GM19395 (cell line): ENCODE measurements at regions not wholly inside any gene's neighbourhood (a gene's known extent, or its start where the extent isn't known, plus 50 kb on each side); places are given as distances from the start of the nearest gene placed in this dataset.

Experiments
- ATAC-seq: cut with Tn5 transposase; IDR thresholded peaks from one replicate; pipeline ENCODE4 v1.9.1; 2021; ENCODE audit warnings: mild to moderate bottlenecking, moderate library complexity; ENCODE audit not compliant: unreplicated experiment

DNA sequence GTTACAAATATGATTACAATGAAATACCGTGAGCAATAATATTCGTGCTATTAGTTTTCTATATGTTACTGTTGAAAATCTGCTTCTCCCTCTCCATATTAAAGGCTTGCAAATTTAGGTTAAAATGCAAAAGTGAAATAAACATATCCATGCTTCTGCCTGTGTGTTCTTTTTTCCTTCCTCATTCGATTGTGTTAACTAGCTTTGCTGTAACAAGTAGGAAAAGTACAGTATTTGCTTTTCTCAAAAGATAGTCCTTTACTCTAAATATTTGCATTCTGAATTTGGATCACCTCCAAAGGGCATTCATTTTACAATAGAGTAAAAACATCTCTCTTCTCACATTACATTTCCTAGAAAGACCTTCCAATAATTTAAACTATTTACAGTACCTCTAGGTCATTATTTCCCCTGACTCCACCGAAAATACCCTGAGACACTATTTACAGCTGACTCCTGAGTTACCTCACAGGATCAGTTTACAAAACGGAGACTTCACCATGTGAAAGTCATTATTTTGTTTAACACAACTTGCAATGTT lies 835.0 kb upstream of the FANCL start:
- ATAC-seq: no peak

DNA sequence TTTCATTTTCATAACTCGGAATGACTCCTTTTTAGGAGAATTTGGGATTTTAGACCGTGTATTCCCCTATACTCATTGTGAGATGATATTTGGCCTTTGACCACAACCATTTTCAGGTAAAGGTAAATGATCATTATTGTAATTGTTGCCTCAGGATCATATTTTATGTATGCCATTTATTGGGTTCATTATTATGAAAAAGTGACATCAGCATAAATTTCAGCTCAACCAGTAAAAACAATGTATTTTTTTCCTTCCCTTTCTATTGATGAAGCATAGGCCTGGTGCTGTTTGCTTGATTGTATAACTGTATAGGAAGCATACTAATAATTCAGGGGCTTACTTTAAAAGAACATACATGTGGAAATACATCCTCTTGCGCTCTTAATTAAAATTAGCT lies 832.9 kb upstream of the FANCL start:
- no peak for ATAC-seq

DNA sequence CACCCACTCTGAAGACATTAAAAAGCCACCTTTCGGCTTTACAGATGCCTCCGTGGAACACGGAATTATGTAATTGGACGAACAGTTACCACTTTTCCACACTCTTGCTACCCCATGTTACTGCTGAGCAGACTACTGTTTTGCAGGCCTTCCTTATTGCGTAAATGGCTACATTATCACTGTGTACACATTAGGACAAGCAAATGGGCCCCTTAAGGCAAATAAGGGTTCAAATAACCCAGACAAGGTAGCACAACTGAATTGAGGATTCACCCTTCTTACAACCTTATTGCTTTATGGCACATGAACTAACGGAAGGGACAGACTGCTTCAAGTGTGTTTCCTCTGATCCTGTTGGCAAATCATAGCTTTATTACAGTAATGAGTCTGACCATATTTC lies 832.2 kb upstream of the FANCL start:
- ATAC-seq: no peak

DNA sequence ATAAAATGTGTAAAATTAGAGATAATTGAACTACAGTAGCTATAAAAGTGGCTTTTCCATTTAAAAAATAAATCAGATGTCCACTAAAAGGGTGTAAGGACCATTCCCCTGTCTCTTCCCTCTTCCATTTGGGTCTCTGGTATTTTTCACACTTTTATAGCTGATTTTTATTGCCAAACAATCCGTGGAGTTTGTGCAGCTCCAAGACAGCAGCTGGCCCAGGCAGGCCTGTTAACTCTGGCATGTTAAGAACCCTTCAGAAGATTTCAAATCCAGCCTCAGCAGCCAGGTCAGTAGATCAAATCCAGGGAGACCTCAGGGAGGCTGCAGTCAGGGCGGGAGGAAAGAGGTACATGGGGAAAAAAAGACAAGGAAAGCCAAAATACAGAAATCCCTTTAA lies 827.1 kb upstream of the FANCL start:
- ATAC-seq: no peak

DNA sequence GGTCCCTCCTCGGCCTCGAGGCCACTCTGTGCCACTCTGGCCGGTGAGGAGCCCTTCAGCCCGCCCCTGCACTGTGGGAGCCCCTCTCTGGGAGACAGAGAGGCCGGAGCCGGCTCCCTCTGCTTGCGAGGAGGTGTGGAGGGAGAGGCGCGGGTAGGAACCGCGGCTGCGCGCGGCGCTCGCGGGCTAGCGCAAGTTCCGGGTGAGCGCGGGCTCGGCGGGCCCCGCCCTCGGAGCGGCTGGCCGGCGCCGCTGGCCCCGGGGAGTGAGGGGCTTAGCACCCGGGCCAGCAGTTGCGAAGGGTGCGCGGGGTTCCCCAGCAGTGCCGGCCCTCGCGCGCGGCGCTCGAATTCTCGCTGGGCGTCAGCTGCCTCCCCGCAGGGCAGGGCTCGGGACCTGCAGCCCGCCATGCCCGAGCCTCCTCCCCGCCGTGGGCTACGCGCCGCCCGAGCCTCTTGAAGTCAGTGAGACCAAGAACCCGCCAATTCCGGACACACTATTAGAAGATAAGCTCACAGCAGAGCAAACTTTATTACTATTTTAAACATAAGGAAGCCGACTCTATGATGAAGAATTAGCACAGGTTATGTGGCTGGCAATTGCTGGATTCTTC lies 825.8 kb upstream of the FANCL start:
- no peak for ATAC-seq

DNA sequence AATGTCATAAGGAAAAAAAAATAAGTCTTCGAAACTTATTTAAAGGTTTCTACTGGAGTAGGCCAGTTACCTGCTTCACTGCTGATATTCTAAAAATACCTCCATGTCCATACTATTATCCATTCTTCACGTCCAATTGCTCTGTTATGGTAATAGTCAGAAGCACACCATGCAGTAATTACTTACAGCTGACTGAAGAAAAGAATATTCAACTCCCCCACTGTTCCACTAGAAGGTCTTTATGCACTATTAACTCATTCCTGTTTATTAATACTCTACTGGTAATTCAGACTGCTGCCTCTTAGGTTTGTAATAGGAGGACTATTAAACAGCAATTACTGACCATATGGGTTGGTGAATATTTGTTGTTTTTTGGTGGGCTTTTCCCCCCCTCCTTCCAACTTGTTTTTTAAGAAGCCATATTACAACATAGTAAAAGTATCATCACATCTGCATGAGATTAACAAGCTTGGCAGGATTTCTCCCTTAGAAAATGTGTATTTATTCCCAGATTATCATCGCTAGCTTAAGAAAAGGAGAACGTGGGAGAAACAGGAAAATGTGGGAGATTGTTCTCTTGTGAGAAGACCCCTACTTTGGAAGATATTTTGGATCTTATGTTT lies 806.4 kb upstream of the FANCL start:
- ATAC-seq: no peak

DNA sequence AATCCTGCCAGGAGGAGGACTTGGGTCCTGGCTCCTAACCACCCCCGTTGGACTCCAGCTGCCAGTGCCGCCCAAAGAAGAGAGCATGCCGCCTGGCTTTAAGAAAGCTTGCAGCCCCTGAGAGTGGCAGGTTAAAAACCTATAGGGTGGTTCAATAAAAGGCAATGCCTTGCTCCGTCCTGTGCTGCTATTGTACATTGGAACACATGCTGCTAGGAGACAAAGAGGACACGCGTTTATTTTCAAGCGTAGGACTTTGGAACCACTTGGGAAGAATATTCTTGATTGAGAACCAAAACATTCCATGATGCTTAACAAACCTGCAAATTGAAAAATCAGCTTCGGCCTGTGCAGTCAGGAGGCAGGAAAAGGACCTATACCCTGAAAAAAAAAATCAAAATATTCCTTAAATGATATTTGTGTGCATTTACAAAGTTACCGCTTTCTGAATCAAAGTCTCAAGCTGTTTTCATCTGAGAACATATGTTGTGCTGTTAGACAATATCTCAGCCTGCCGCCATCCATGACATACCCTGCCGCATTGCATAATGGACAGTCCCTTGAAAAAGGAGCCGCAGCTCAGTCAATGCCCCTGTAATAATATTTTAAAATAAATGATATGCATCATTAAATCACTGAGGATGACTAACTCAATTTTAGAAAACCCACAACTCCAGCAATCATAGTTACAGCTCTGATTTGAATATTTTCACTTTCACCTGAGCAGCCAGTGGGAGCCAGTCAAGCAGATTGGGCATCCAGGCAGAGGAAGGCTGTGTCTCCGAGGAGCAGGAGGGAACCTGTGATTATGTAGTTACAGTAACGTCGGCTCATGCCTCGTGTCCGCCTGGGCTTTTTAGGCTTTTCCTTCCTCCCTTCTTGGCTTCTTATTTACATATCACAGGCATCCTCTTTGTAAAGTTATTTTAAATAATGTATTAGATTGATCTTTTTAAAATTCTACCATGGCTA lies 805.6 kb upstream of the FANCL start:
- ATAC-seq: no peak

DNA sequence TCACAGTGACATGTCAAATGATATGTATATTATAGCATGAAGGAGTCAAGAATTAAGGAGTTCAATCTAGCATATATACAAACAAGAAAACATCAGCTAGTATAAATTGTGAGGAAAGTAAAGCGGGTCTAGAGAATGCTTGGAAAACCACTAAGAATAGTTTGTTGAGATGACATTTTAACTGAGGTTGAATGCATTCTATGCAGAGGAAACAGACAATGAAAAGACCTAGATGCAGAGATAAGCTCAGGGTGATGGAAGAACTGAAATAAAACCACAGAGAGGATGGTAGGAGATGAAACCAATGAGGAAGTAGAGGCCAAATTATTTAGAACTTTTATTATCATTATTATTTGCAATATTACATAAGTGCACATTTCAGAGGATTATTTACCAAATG lies 803.6 kb upstream of the FANCL start:
- no peak for ATAC-seq

DNA sequence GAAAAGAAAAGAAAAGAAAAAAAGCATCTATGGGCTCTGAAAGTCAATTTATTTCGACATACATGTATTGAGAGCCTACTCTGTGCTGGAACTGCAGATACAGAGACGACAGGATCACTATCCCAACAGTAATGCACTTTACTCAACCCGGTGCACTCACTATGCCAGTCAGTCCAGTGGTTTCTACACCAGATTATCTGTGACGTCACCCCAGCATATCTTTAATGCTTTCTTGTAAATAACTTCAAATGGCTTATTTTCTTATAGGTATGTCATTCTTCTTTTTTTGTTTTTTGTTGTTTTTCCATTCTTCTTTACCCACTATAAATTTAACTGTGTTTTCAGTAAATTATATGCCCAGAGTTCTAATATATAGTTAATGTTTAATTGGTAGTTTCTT lies 800.0 kb upstream of the FANCL start:
- no peak for ATAC-seq

DNA sequence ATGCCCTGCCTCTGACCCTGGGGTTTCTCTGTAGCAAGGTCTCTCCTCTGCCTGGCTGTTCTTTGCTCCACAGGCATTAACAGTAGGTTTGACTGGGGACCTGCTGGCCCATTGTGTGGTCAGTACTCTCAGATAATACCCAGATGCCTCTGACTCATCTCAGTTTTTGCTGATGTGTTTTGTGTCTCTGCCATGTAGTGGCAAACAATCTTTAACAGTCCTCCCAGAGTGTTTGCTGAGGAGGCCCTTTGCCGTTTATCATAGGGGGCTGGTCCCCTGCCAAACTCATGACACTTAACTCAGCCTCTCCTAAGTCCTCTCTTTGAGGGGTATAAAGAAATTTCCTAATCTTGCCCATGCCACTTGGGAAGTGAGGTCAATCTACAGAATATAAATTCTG lies 793.7 kb upstream of the FANCL start:
- ATAC-seq: no peak

DNA sequence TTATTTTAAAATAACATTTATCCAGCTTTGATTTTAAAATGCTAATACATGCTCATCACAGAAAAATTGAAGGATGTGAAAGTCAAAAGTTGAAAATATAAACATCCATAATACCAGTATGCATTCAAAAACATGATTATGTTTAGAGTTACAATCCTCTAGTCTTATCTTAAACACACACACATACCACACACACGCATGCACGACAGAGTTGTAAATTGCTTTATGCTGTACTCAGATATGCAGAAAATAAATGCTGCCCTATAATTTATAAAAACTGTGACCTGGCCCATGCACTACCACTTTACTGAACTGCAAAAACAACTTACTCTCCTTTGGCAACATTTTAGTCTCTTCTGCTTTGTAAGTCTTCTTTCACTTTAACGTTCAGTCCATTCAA lies 793.0 kb upstream of the FANCL start:
- no peak for ATAC-seq

DNA sequence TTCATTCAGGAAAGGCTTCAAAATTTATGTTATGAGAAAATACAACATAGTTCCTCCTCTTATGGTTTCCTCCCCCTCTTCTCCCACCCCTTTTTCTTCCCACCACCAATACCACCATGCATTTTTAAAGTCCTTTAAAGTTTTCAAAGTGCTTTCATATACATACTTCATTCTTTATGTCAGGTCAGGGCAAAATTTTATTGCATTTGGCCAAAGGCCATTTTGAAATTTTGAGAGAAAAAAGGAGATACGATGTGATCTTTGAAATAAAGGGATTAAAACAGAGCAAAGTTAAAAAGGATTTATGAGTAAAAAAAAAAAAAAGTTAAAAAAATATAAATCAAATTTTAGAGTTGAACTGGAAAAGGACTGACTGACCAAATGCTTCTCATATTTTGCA lies 792.5 kb upstream of the FANCL start:
- ATAC-seq: no peak

DNA sequence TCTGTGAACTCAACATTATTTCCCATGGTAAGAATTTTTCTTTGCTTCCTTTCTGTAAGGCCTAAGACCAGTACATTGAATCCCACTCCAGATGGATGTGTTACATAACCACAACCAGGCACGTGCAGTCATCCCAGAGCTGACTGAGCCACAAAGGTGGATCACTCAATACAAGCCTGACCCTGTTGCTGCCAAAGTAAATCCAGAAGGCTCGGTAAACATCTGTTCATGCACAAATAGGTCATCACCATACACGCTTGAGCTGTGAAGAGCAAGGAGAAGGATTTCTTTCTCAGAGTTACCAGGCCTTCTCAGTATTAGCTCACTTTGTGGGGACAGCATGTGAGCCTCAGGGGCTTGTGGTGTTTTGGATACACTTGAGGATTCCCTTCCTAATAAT lies 791.4 kb upstream of the FANCL start:
- ATAC-seq: no peak

DNA sequence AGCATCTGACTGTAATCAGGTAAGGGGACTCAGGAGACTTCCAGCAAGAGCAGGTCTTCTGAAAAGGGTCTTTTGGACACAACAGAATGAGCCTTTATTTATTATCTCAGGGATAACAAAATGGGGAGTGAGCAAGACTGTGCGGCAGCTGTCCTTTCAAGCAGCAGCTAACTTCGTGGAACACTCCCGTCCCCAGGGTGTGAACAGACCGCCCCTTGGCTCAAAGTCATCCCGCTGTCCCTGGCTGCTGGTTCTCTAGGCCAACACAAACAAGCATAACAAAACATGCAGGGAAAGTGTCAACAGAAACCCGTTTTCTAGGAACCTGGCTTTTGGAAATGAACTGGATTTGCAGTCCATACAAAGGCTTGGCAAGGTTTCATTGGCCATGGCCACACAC lies 787.9 kb upstream of the FANCL start:
- no peak for ATAC-seq

DNA sequence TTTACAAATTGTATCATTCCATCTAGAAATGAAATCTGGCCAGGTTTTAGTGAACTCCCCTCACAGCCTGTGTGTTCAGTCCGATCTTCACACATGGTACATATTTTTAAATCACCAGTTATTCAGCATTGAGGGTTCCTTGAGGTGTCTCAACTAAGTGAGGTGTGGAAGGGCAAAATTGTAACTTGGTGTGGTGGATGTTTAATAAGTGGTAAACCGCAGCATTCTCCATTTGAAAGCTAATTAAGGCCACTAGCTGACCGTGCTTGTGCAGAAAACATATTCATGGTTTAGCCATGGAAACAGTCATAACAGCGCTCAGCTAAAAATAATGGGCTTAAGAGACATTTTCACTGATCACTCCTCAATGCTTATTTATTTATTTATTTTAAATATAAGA lies 786.2 kb upstream of the FANCL start:
- ATAC-seq: no peak

DNA sequence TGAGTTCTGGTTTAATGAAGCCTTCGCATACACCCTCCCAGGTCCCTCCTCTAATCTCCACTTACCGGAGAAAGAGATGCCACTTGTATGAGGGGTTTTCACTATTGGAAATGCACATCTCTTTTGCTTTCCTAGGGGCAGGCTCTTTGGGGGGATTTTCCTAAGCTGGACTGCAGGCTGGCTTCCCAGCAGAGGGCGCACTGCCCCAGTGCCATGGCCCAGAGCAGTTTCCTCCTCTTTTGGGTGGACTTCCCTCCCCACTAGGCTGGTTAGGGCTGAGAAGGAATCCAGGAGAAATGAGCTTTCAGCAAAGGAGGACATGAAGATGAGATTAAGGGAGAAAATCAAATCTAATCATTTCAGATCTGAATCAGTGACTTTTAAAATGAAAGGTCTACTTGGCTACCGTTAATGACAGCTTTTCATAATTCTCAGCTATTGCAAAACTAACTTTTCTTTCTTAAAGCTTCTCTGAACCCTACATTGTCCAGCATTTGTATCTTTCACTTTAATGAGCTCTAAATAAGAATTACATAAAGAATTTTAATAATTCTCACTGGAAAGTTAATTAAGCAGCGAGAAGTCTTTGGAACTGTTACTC lies 784.1 kb upstream of the FANCL start:
- ATAC-seq: peak; percentile 75

DNA sequence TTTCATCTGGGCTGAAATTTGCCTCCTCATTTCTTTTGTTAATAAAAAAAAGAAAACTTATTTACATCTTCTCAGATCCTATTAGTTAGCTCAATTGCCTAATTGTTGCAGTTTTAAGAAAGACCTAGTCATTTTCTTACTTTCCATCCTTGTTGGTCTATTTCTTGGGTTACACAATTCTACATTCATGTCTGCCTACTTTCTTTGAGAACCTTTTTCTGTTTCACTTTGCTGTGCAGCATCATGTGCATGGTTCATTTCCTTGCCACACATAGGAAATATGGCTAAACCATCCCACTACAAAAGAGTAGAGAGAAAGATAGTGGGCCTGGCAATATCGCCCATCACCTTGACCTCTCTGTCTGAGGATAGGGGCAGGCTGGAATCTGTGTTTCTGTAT lies 780.7 kb upstream of the FANCL start:
- ATAC-seq: no peak

DNA sequence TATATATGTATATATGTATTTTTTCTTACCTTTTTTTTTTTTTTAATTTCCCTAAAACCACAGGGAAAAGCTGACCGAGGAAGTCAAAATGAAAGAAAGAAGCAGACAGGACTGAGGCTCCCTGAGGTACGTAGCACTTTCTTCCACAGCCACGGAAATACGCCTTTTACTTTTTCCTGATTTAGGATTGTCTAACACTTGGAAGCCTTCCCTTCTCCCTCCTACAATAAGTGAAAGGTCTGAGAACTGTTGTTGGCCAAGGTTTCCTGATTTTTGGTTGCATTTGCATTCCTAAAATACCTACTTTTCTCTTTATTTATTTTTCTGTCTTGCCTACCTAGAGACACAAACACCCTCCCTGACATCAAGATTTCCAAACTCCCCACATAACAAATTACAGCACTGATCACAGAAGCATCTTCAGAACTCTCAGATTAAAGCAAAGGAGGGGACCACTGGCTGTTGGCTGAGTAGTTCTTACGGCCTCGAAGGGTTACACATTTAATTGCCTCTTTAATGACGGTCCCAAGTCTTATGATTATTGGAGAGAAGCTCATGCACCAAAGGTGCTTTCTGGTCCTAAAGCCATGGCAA lies 778.5 kb upstream of the FANCL start:
- ATAC-seq: no peak

DNA sequence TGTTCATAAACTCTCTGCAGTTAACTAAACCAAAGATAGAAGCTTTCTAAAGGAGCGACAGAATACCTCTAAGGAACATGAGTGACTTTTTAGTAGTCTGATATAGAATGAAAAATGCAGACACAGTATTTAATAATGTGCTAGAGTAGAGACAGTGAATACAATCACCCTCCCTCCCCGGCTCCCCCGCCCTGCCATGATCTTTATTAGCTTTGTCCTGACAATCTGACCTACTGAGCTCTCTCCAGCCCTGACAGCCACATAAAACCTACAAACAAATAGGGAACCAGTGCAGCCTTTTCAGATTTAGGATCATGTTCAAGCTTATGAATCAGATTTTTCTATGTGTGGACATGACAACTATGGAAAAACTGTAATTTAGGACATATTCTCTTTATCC lies 777.6 kb upstream of the FANCL start:
- no peak for ATAC-seq

DNA sequence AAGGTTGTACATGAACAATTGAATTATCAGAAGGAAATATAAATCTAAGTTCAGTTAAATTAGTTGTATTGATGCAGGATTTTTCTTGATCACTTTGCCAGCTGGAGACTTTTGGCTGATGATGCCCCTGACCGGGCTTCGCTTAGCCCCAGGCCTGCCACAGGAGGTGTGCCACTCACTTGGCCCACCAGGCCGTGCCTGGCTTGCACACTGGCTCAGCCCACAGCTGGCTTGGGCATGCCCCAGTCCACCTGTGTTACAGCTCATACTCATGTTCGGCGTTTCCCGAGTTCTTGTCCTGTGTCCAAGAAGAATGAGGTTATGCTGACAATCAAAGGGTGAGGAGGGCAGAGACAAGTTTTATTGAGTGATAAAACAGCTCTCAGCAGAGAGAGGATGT lies 773.9 kb upstream of the FANCL start:
- ATAC-seq: no peak

DNA sequence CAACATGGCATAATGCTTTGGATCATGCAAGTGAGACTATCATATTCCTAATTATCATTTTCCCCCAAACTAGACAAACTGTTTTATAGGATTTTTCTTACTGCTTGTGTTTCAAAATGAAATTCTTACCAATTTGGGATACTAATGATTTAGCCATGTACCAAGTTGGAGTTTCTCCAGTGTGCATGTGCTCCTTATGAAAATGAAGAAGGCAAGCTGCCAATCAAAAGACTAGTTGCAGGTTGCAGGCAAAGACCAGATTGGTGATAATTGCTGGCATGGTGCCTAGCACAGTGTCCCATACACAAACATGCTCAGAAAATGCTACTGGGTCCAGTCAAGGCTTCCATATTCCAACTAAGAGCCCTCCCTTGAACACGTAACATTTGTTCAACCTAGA lies 771.8 kb upstream of the FANCL start:
- no peak for ATAC-seq
